Hepatocyte (in vitro differentiated cells): ENCODE measurements at regions not wholly inside any gene's neighbourhood (a gene's known extent, or its start where the extent isn't known, plus 50 kb on each side); places are given as distances from the start of the nearest gene placed in this dataset.
"Not testable (repeated sequence)": the region's sequence is repeated elsewhere in the genome, so short reads cannot be mapped to it uniquely, and the experiment has no call there.

ENCODE experiments used
- DNase-seq: peaks from one replicate; pipeline ENCODE4 v3.0.0-alpha.2; 2016; ENCODE audit warnings: low spot score
- H2AFZ ChIP-seq: fragments of 200-600 bp; sonication (generic); 2 replicates; pipeline ENCODE4 v1.6.0; 2016; ENCODE audit warnings: antibody characterized with exemption, mild to moderate bottlenecking
- H3K27ac ChIP-seq: fragments of 200-600 bp; sonication (generic); 2 replicates; pipeline ENCODE4 v1.5.1; 2016; ENCODE audit warnings: mild to moderate bottlenecking
- H3K27me3 ChIP-seq: fragments of 200-600 bp; sonication (generic); 2 replicates; pipeline ENCODE4 v1.6.1; 2016
- H3K36me3 ChIP-seq: fragments of 200-600 bp; sonication (generic); replicated peaks from 2 replicates; pipeline ENCODE4 v1.5.1; 2016; ENCODE audit warnings: low read depth; ENCODE audit not compliant: insufficient read depth
- H3K4me1 ChIP-seq: fragments of 200-600 bp; sonication (generic); 2 replicates; pipeline ENCODE4 v1.5.1; 2016; ENCODE audit warnings: mild to moderate bottlenecking, moderate library complexity; ENCODE audit not compliant: insufficient read depth
- H3K4me2 ChIP-seq: fragments of 200-600 bp; sonication (generic); 2 replicates; pipeline ENCODE4 v1.6.0; 2016
- H3K4me3 ChIP-seq: fragments of 200-600 bp; sonication (generic); 2 replicates; pipeline ENCODE4 v1.5.1; 2016; ENCODE audit warnings: mild to moderate bottlenecking
- H3K79me2 ChIP-seq: fragments of 200-600 bp; sonication (generic); 2 replicates; pipeline ENCODE4 v1.6.0; 2017; ENCODE audit warnings: mild to moderate bottlenecking
- H3K9me2 ChIP-seq: fragments of 200-600 bp; sonication (generic); replicated peaks from 2 replicates; pipeline ENCODE4 v1.6.0; 2017; ENCODE audit warnings: mild to moderate bottlenecking; ENCODE audit not compliant: insufficient read depth
- H3K9me3 ChIP-seq: fragments of 200-600 bp; sonication (generic); 2 replicates; pipeline ENCODE4 v1.5.1; 2016; ENCODE audit warnings: low read depth, mild to moderate bottlenecking
- H4K20me1 ChIP-seq: fragments of 200-600 bp; sonication (generic); 2 replicates; pipeline ENCODE4 v1.6.0; 2016; ENCODE audit warnings: mild to moderate bottlenecking; ENCODE audit not compliant: insufficient read depth, poor library complexity, severe bottlenecking
- CTCF ChIP-seq: fragments of 200-600 bp; sonication (generic); IDR thresholded peaks from 2 replicates; pipeline ENCODE4 v1.5.1; 2016; ENCODE audit warnings: antibody characterized with exemption, mild to moderate bottlenecking; ENCODE audit not compliant: poor library complexity
- EZH2 ChIP-seq: fragments of 200-600 bp; sonication (generic); IDR thresholded peaks from 2 replicates; pipeline ENCODE4 v1.6.1; 2016; ENCODE audit warnings: antibody characterized with exemption, mild to moderate bottlenecking, borderline replicate concordance
- EZH2phosphoT487 ChIP-seq: fragments of 200-600 bp; sonication (generic); IDR thresholded peaks from one replicate; pipeline ENCODE4 v1.6.1; 2018; ENCODE audit warnings: antibody characterized with exemption, mild to moderate bottlenecking, low read depth, moderate library complexity; ENCODE audit not compliant: unreplicated experiment, severe bottlenecking
- WGBS: methylation state at CpG from one replicate; pipeline ENCODE4 v1.1.6; 2016; ENCODE audit warnings: low lambda C conversion rate; ENCODE audit errors: missing lambda C conversion rate; 5-methylcytosine and 5-hydroxymethylcytosine counted together

- H2AFZ ChIP-seq, DNase-seq, H3K79me2 ChIP-seq, H3K9me3 ChIP-seq, H3K36me3 ChIP-seq, H3K27me3 ChIP-seq, H3K9me2 ChIP-seq, H3K4me3 ChIP-seq, H3K27ac ChIP-seq, H3K4me2 ChIP-seq, H3K4me1 ChIP-seq, H4K20me1 ChIP-seq: not testable (repeated sequence)
- 79% methylated on average over 1 of the region's 1 CpG for WGBS
Measured at GRCh38 chr2:37758141-37758601, 86.7 kb upstream of the CDC42EP3 start.

DNA sequence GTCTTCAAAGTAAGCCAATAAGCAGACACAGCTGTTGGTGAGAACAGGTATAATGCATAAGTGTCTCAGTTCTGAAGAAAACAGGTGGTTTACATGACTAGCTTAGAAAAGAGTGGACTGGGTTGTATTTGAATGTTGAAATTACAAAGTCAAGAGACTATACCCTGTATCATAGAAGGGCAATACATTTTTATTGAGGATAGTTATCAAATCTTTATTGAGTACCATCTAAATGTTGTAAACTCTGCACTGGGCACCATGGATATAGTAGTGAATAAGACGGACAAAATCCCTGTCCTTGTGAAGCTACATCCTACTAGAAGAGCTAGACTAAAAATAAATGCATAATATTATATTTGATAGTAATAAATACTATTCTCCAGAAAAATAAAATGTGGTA is 88.5 kb upstream of the CDC42EP3 start:
- H3K27me3 ChIP-seq, H3K9me2 ChIP-seq, H3K4me3 ChIP-seq, H3K9me3 ChIP-seq, H3K27ac ChIP-seq, H3K4me2 ChIP-seq, H4K20me1 ChIP-seq, H2AFZ ChIP-seq, H3K36me3 ChIP-seq, H3K79me2 ChIP-seq, H3K4me1 ChIP-seq, DNase-seq: not testable (repeated sequence)
- WGBS, result 100% methylated on average over 1 of the region's 1 CpG

DNA sequence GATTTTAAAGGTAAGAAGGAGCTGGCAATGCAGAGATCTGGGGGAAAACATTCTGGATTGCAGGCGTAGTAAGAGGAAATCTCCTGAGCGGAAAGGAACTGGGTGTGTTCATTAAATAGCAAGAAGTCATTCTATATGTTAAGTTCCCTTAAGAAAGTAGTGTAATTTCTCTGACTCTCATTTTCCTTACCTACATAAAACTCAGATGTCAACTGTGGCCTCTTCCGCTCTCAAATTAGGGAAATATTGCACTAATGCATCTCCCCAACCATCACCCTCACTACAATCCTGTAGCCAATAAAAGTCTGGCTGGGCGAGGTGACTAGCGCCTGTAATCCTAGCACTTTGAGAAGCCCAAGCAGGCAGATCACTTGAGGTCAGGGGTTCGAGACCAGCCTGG is 89.0 kb upstream of the CDC42EP3 start:
- DNase-seq, result no peak
- no peak overlapping the region for H2AFZ ChIP-seq
- H4K20me1 ChIP-seq, result no peaks in the 10 kb centered on the region
- 91% methylated on average over 6 of the region's 6 CpGs for WGBS
- no peak overlapping the region for H3K4me2 ChIP-seq
- H3K4me1 ChIP-seq, result no peaks in the 10 kb centered on the region
- TF ChIP-seq CTCF, result no peak
- no peak for TF ChIP-seq EZH2
- no peak for TF ChIP-seq EZH2phosphoT487
- no peak overlapping the region for H3K4me3 ChIP-seq
- H3K9me2 ChIP-seq, result no peaks in the 10 kb centered on the region
- no peak overlapping the region for H3K27ac ChIP-seq
- H3K27me3 ChIP-seq, result no peaks in the 10 kb centered on the region
- no peaks in the 10 kb centered on the region for H3K36me3 ChIP-seq
- H3K9me3 ChIP-seq, result no peaks in the 10 kb centered on the region
- no peaks in the 10 kb centered on the region for H3K79me2 ChIP-seq

GRCh38 chr2:37762281-37762680 is 90.8 kb upstream of the CDC42EP3 start:
- 92% methylated on average over 2 of the region's 2 CpGs for WGBS
- not testable (repeated sequence) for DNase-seq, H3K36me3 ChIP-seq, H3K27ac ChIP-seq, H4K20me1 ChIP-seq, H3K27me3 ChIP-seq, H2AFZ ChIP-seq, H3K4me2 ChIP-seq, H3K9me3 ChIP-seq, H3K79me2 ChIP-seq, H3K4me3 ChIP-seq, H3K9me2 ChIP-seq, H3K4me1 ChIP-seq

- H3K27ac ChIP-seq, result no peak overlapping the region
- H3K4me1 ChIP-seq, result peaks cover 13% of the 10 kb centered on the region
- H4K20me1 ChIP-seq, result no peaks in the 10 kb centered on the region
- no peaks in the 10 kb centered on the region for H3K36me3 ChIP-seq
- H3K27me3 ChIP-seq, result no peaks in the 10 kb centered on the region
- TF ChIP-seq EZH2 (no peak), CTCF (no peak), EZH2phosphoT487 (no peak)
- 50% methylated on average over 2 of the region's 2 CpGs for WGBS
- no peak overlapping the region for H2AFZ ChIP-seq
- H3K79me2 ChIP-seq, result no peaks in the 10 kb centered on the region
- no peaks in the 10 kb centered on the region for H3K9me3 ChIP-seq
- no peak overlapping the region for H3K4me2 ChIP-seq
- no peak for DNase-seq
- no peak overlapping the region for H3K4me3 ChIP-seq
- no peaks in the 10 kb centered on the region for H3K9me2 ChIP-seq
Measured at GRCh38 chr2:37764739-37765138, 93.3 kb upstream of the CDC42EP3 start.
